ENCODE measurements at regions not wholly inside any gene's neighbourhood (a gene's known extent, or its start where the extent isn't known, plus 50 kb on each side); places are given as distances from the start of the nearest gene placed in this dataset.

DNA sequence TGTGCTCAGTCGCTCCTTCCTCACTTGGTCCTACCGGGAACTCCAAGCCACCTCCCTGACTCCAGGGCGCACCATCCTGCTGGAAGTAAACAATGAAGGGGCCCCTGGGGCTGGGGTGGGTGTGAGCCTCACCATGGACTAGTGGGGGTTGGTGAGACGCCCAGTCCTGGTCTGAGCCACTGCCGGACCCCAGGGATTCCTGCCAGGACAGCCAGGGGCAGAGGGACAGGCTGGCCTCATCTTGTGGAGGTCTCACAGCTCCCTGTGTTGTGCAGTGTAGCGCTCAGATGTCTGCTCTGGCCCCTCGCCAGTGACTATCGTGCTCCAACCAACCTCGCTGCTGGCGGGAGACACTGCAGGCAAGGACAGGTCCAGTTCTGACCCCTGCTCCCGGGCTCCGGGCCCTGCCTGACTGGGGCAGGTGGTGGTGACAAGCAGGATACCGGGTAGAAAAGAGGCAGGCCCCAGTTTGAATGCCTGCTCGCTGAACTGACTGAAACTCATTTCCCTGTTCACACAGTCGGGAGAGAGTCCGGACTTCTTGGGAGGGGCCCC lies 1021.4 kb downstream of the BRD1 start:
- no peak for TF ChIP-seq CTCF (IDR thresholded peaks at IDR 0.05; ENCODE audit: control insufficient read depth, extremely low read depth, insufficient read depth)
- no peak for DNase-seq (ENCODE audit: low read depth)
- H3K4me3 ChIP-seq (ENCODE audit: low read depth, low read length), result no peak overlapping the region

- no peak for DNase-seq (ENCODE audit: low read depth)
- TF ChIP-seq CTCF (IDR thresholded peaks at IDR 0.05; ENCODE audit: control insufficient read depth, extremely low read depth, insufficient read depth), result no peak
- H3K4me3 ChIP-seq (ENCODE audit: low read depth, low read length), result no peak overlapping the region
These were observed 1022.2 kb downstream of the BRD1 start for GRCh38 chr22:48805516-48805915.

- no peak for TF ChIP-seq CTCF (IDR thresholded peaks at IDR 0.05; ENCODE audit: control insufficient read depth, extremely low read depth, insufficient read depth)
These were observed 1022.8 kb downstream of the BRD1 start for GRCh38 chr22:48804811-48805301.

GRCh38 chr22:48803948-48804810 lies 1023.5 kb downstream of the BRD1 start:
- no peak for TF ChIP-seq CTCF (IDR thresholded peaks at IDR 0.05; ENCODE audit: control insufficient read depth, extremely low read depth, insufficient read depth)
- no peak overlapping the region for H3K4me3 ChIP-seq (ENCODE audit: low read depth, low read length)
- DNase-seq (ENCODE audit: low read depth), result no peak

More at GRCh38 chr22:48804811-48805301, 1022.8 kb downstream of the BRD1 start:
- H3K4me3 ChIP-seq (ENCODE audit: low read depth, low read length), result no peak overlapping the region
- DNase-seq (ENCODE audit: low read depth), result no peak

DNA sequence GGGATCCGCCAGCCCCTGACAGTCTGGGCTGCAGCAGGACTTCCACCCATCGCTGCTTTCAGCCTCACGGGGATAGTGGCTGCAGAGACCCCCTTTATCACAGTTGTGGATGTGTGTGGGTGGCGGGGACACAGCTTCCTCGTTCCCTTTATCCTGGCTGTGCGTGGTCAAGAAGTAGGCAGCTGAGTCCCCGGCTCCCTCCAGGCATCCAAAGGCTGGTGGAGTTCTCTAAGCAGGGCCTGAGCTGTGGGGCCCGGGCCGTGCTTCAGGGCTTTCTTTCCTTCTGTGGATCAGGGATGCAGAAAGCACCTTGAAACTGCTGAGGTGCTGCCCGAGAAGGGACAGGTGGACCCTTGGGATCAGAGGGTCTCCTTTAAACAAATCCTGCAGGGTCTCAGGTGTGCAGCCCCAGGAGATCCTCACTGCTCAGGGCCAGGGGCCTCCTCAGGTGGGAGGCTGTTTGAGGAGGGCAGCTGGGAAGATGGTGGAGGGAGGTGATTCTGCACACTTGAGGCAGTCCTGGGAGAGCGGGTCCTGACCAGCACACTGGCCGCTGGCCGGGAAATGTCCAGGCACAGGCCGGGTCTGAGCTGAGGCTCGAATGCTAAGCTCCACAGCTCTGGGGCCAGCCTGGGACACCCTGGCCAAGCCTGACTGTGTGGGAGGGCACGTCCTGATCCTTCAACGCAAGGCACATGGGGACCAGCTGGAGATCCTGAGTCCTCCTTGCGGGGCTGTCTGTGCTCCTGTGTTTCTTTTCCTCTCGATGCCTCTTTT lies 1024.3 kb downstream of the BRD1 start:
- H3K4me3 ChIP-seq (ENCODE audit: low read depth, low read length), result no peak overlapping the region
- no peak for TF ChIP-seq CTCF (IDR thresholded peaks at IDR 0.05; ENCODE audit: control insufficient read depth, extremely low read depth, insufficient read depth)
- DNase-seq (ENCODE audit: low read depth), result no peak

- TF ChIP-seq CTCF (IDR thresholded peaks at IDR 0.05; ENCODE audit: control insufficient read depth, extremely low read depth, insufficient read depth), result no peak
- no peak overlapping the region for H3K4me3 ChIP-seq (ENCODE audit: low read depth, low read length)
- DNase-seq (ENCODE audit: low read depth), result no peak
These were observed 1025.1 kb downstream of the BRD1 start for GRCh38 chr22:48802576-48802975.
